ENCODE measurements at regions not wholly inside any gene's neighbourhood (a gene's known extent, or its start where the extent isn't known, plus 50 kb on each side); places are given as distances from the start of the nearest gene placed in this dataset.

GRCh38 chr1:17886838-17887441 is 131.8 kb downstream of the ACTL8 start (continued):
- TF ChIP-seq, protein P1, sequence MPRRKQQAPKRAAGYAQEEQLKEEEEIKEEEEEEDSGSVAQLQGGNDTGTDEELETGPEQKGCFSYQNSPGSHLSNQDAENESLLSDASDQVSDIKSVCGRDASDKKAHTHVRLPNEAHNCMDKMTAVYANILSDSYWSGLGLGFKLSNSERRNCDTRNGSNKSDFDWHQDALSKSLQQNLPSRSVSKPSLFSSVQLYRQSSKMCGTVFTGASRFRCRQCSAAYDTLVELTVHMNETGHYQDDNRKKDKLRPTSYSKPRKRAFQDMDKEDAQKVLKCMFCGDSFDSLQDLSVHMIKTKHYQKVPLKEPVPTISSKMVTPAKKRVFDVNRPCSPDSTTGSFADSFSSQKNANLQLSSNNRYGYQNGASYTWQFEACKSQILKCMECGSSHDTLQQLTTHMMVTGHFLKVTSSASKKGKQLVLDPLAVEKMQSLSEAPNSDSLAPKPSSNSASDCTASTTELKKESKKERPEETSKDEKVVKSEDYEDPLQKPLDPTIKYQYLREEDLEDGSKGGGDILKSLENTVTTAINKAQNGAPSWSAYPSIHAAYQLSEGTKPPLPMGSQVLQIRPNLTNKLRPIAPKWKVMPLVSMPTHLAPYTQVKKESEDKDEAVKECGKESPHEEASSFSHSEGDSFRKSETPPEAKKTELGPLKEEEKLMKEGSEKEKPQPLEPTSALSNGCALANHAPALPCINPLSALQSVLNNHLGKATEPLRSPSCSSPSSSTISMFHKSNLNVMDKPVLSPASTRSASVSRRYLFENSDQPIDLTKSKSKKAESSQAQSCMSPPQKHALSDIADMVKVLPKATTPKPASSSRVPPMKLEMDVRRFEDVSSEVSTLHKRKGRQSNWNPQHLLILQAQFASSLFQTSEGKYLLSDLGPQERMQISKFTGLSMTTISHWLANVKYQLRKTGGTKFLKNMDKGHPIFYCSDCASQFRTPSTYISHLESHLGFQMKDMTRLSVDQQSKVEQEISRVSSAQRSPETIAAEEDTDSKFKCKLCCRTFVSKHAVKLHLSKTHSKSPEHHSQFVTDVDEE (CRISPR knock-in tag; IDR thresholded peaks at IDR 0.05), result no peak

DNA sequence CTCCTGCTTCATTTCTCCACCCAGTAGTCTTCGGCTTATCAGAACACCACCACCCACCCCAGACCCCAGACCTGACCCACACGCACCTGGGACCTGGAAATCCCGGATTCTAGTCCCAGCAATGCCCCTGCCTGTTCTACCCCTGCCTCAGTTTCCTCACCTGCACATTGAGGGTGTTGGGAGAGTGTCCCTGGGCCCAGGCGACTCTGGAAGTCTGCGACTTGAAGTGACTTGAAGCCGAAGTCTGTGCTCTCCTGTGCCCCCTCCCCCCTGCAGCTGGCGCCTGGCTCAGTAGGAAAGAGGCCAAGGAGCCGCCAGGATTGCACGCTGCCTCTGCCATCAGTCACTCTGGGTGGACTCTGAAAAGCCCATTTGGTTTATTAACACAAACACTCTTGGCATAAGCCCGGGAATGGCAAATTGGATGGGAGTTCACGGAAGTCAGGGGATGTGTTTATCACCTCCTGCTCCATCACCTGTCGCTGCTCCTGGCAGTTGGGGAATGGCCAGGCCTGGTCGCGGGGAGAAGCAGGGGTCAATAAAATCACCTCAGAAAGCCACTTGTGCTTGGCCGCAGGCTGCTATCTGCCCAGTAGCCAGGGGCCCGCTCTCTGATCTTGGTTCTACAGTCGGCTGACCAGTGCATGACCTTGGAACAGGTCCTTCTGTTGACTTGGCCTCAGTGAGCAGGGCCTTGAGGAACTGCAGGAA is 132.7 kb downstream of the ACTL8 start:
- ATAC-seq, result no peak

DNA sequence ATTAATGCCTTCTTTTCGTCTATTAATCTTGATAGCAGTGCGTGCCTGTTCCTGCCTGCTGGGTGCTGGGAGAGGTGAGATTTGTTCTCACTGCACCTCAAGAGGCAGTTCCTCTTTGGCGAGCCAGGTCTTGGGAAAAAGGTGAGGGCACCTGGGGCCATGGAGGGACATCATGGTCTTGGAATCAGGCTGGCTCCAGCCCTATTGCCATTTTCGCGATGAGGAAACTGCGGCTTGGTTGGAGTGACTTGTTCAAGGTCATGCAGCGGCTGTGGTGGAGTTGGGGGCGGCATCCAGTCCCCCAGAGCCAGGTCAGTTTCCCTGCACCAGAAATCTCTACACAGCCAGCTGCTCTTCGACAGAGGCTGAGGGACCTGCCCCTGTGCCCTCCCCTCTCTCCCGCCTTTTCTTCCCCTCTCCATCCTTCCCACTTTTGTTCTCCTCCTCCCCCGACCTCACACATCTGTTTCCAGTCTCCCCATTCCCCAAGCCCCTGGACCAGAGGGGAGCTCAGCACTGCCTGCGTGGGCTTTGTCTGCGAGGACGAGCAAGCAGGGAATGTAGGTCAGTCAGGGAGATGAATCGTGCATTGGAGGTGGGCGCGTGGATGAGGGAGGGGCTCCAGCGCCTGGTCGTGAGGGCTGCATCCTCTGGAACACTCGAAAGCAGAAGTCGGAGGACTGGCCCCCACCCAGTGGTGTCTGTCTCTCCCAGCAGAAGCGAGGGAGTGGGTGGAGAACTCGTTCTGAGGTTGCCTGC is 135.1 kb downstream of the ACTL8 start:
- no peak for ATAC-seq
- TF ChIP-seq ISL1 (CRISPR knock-in tag; IDR thresholded peaks at IDR 0.05) (no peak), ZNF8 (CRISPR knock-in tag; IDR thresholded peaks at IDR 0.05) (no peak), ZFP3 (CRISPR knock-in tag; IDR thresholded peaks at IDR 0.05) (no peak), CSDC2 (CRISPR knock-in tag; IDR thresholded peaks at IDR 0.05) (no peak), ZNF565 (CRISPR knock-in tag; conservative IDR thresholded peaks at IDR 0.05; ENCODE audit: low read depth) (no peak), PPARA (CRISPR knock-in tag; IDR thresholded peaks at IDR 0.05; ENCODE audit: borderline replicate concordance) (no peak), BACH2 (CRISPR knock-in tag; IDR thresholded peaks at IDR 0.05; ENCODE audit: borderline replicate concordance) (no peak), ZFP30 (CRISPR knock-in tag; IDR thresholded peaks at IDR 0.05) (no peak), TOX (CRISPR knock-in tag; IDR thresholded peaks at IDR 0.05; ENCODE audit: borderline replicate concordance) (no peak)
- TF ChIP-seq, protein P2, sequence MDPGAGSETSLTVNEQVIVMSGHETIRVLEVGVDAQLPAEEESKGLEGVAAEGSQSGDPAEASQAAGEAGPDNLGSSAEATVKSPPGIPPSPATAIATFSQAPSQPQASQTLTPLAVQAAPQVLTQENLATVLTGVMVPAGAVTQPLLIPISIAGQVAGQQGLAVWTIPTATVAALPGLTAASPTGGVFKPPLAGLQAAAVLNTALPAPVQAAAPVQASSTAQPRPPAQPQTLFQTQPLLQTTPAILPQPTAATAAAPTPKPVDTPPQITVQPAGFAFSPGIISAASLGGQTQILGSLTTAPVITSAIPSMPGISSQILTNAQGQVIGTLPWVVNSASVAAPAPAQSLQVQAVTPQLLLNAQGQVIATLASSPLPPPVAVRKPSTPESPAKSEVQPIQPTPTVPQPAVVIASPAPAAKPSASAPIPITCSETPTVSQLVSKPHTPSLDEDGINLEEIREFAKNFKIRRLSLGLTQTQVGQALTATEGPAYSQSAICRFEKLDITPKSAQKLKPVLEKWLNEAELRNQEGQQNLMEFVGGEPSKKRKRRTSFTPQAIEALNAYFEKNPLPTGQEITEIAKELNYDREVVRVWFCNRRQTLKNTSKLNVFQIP (CRISPR knock-in tag; IDR thresholded peaks at IDR 0.05; ENCODE audit: borderline replicate concordance, low read depth), result no peak
- TF ChIP-seq, protein P3, sequence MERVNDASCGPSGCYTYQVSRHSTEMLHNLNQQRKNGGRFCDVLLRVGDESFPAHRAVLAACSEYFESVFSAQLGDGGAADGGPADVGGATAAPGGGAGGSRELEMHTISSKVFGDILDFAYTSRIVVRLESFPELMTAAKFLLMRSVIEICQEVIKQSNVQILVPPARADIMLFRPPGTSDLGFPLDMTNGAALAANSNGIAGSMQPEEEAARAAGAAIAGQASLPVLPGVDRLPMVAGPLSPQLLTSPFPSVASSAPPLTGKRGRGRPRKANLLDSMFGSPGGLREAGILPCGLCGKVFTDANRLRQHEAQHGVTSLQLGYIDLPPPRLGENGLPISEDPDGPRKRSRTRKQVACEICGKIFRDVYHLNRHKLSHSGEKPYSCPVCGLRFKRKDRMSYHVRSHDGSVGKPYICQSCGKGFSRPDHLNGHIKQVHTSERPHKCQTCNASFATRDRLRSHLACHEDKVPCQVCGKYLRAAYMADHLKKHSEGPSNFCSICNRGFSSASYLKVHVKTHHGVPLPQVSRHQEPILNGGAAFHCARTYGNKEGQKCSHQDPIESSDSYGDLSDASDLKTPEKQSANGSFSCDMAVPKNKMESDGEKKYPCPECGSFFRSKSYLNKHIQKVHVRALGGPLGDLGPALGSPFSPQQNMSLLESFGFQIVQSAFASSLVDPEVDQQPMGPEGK (CRISPR knock-in tag; IDR thresholded peaks at IDR 0.05; ENCODE audit: borderline replicate concordance), result no peak
- TF ChIP-seq, protein P1 (CRISPR knock-in tag; IDR thresholded peaks at IDR 0.05), result no peak

More for the DNA sequence above, 132.7 kb downstream of the ACTL8 start:
- TF ChIP-seq ZFP3 (CRISPR knock-in tag; IDR thresholded peaks at IDR 0.05) (no peak), ESRRG (CRISPR knock-in tag; IDR thresholded peaks at IDR 0.05) (no peak), SNAI2 (CRISPR knock-in tag; IDR thresholded peaks at IDR 0.05) (no peak), CSDC2 (CRISPR knock-in tag; IDR thresholded peaks at IDR 0.05) (no peak), TCF4 (CRISPR knock-in tag; IDR thresholded peaks at IDR 0.05; ENCODE audit: borderline replicate concordance) (no peak), ZNF565 (CRISPR knock-in tag; conservative IDR thresholded peaks at IDR 0.05; ENCODE audit: low read depth) (no peak), ZNF70 (CRISPR knock-in tag; IDR thresholded peaks at IDR 0.05) (no peak), BACH2 (CRISPR knock-in tag; IDR thresholded peaks at IDR 0.05; ENCODE audit: borderline replicate concordance) (no peak), ISL1 (CRISPR knock-in tag; IDR thresholded peaks at IDR 0.05) (no peak), ZNF8 (CRISPR knock-in tag; IDR thresholded peaks at IDR 0.05) (no peak), ARNTL (CRISPR knock-in tag; IDR thresholded peaks at IDR 0.05; ENCODE audit: borderline replicate concordance, low read depth) (no peak)
- TF ChIP-seq, protein P1 (CRISPR knock-in tag; IDR thresholded peaks at IDR 0.05), result no peak
